GM06990 (cell line): ENCODE measurements at regions not wholly inside any gene's neighbourhood (a gene's known extent, or its start where the extent isn't known, plus 50 kb on each side); places are given as distances from the start of the nearest gene placed in this dataset.
A peak's percentile ranks its signal among the peaks of the same experiment; 100 is the strongest.

Source experiments
- DNase-seq: peaks from one replicate; pipeline ENCODE4 v3.0.0-alpha.2; 2011; ENCODE audit not compliant: insufficient read length; ENCODE audit errors: extremely low read depth
- H3K27me3 ChIP-seq: replicated peaks from 2 replicates; pipeline ENCODE4 v1.6.0; 2011; ENCODE audit warnings: low read length; ENCODE audit not compliant: control insufficient read depth, insufficient read depth
- H3K36me3 ChIP-seq: 2 replicates; pipeline ENCODE4 v1.5.1; 2011; ENCODE audit warnings: low read length; ENCODE audit not compliant: control insufficient read depth, insufficient read depth
- H3K4me3 ChIP-seq: replicated peaks from 2 replicates; pipeline ENCODE4 v1.5.1; 2011; ENCODE audit warnings: low read depth, mild to moderate bottlenecking, control low read depth, low read length
- TF ChIP-seq, protein P1 (sequence below): IDR thresholded peaks from 2 replicates; pipeline ENCODE4 v1.5.1; 2011; ENCODE audit warnings: low read length, control low read depth, mild to moderate bottlenecking, inconsistent platforms; ENCODE audit not compliant: insufficient read depth, poor library complexity, severe bottlenecking

DNA sequence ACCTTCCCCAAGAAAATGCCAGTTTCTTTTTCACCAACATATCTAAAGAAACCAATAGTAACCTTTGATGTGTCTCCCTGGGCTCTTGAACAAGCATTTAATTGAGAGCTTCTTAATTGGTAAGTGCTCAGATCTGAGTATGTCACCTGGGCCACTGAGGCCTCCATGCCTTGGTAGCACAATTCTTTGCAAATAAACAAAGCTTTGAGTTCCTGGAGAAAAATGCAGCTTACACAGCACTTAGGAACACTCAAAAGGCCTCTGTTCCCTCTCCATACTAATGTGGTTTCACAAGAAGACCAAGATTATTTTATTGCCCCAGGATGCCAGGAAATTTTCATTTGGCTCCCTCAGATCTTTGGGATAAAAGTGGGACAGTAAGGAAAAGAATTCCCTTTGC lies 217.6 kb upstream of the CEP162 start:
- no peaks in the 10 kb centered on the region for H3K27me3 ChIP-seq
- H3K36me3 ChIP-seq = no peaks in the 10 kb centered on the region
- TF ChIP-seq, protein P1, sequence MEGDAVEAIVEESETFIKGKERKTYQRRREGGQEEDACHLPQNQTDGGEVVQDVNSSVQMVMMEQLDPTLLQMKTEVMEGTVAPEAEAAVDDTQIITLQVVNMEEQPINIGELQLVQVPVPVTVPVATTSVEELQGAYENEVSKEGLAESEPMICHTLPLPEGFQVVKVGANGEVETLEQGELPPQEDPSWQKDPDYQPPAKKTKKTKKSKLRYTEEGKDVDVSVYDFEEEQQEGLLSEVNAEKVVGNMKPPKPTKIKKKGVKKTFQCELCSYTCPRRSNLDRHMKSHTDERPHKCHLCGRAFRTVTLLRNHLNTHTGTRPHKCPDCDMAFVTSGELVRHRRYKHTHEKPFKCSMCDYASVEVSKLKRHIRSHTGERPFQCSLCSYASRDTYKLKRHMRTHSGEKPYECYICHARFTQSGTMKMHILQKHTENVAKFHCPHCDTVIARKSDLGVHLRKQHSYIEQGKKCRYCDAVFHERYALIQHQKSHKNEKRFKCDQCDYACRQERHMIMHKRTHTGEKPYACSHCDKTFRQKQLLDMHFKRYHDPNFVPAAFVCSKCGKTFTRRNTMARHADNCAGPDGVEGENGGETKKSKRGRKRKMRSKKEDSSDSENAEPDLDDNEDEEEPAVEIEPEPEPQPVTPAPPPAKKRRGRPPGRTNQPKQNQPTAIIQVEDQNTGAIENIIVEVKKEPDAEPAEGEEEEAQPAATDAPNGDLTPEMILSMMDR = no peak
- DNase-seq = no peak
- H3K4me3 ChIP-seq = no peak overlapping the region

- Histone ChIP-seq H3K27me3 (no peaks in the 10 kb centered on the region), H3K36me3 (no peaks in the 10 kb centered on the region), H3K4me3 (no peak overlapping the region)
- DNase-seq = no peak
- TF ChIP-seq, protein P1 = no peak
Observed at GRCh38 chr6:84442208-84442607, 214.8 kb upstream of the CEP162 start.

- Histone ChIP-seq H3K36me3 (no peaks in the 10 kb centered on the region), H3K27me3 (no peaks in the 10 kb centered on the region), H3K4me3 (no peak overlapping the region)
- DNase-seq = no peak
- TF ChIP-seq, protein P1 = no peak
Observed at GRCh38 chr6:84441456-84441855, 214.0 kb upstream of the CEP162 start.

GRCh38 chr6:84434550-84434949 lies 207.1 kb upstream of the CEP162 start:
- TF ChIP-seq, protein P1 = no peak
- no peak overlapping the region for H3K4me3 ChIP-seq
- no peak for DNase-seq
- H3K36me3 ChIP-seq = no peaks in the 10 kb centered on the region
- H3K27me3 ChIP-seq = no peaks in the 10 kb centered on the region

GRCh38 chr6:84432619-84433018 lies 205.2 kb upstream of the CEP162 start:
- Histone ChIP-seq H3K27me3 (no peaks in the 10 kb centered on the region), H3K4me3 (no peak overlapping the region), H3K36me3 (no peaks in the 10 kb centered on the region)
- no peak for DNase-seq
- TF ChIP-seq, protein P1 = no peak

- no peak for DNase-seq
- no peak overlapping the region for H3K4me3 ChIP-seq
- no peaks in the 10 kb centered on the region for H3K27me3 ChIP-seq
- no peaks in the 10 kb centered on the region for H3K36me3 ChIP-seq
- TF ChIP-seq, protein P1 = peak; percentile 82
Observed at GRCh38 chr6:84428300-84428907, 201.0 kb upstream of the CEP162 start.
